DMS53 treated with DMSO at 0.1 percent for 48 hours (cell line): ENCODE measurements at regions not wholly inside any gene's neighbourhood (a gene's known extent, or its start where the extent isn't known, plus 50 kb on each side); places are given as distances from the start of the nearest gene placed in this dataset.
A peak's percentile ranks its signal among the peaks of the same experiment; 100 is the strongest.

Experiments
- DNase-seq: peaks from one replicate; lab custom pipeline; 2025; ENCODE audit not compliant: unreplicated experiment; lab: John Stamatoyannopoulos, UW

DNA sequence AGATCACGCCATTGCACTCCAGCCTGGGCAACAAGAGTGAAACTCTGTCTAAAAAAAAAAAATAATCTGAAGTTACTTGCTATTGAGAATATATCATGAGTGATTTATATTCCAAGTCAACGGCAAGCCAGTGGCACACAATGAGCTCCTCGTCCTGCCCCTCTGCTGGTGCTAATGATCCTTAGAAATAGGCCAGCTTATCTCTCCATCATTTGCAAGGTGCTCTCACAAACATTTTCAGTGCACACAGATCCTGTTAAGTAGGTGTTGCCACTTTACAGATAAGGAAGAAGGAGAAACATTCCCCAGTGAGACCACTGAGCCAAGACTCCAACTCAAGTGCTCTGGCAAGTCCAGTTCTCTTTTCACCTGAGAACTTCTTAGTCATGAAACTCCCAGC is 91.3 kb upstream of the GPR45 start:
- DNase-seq = no peak

DNA sequence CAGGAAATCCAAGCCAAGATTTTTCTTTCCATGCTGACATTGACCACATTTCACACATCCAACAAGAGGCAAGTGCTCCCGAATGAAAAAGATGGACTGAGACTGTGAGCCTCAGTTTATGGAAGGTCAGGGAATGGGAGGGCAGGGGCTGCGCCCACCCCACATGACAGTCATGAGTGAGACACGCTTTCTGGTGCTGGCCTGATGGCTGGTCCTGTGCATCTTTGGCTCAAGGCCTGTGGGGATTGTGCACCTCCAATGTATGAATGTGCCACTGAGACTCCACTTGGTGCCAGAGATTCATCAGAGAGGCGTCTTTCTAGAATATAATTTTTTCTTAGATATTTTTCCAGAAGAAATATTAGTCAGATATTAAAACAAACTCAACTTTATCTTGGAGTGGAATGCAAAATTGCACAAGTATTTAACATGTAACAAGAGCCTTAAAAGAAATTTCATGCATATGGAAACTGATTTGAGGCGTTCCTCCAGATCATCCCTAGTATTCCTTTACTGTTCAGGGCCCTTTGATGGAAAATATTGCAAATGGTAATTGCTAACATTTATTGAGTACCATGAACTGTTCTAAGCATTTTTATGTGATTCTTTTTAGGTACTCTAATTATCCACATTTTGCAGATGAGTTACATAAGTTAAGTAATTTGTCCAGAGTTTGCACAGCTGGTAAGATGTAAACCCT is 87.3 kb upstream of the GPR45 start:
- DNase-seq = no peak

- no peak for DNase-seq
Measured at GRCh38 chr2:105156166-105156565, 85.4 kb upstream of the GPR45 start.

- DNase-seq = no peak
Measured at GRCh38 chr2:105158002-105158401, 83.5 kb upstream of the GPR45 start.

- no peak for DNase-seq
Measured at GRCh38 chr2:105166688-105167087, 74.9 kb upstream of the GPR45 start.

GRCh38 chr2:105168543-105168942 is 73.0 kb upstream of the GPR45 start:
- no peak for DNase-seq

- DNase-seq = no peak
Measured at GRCh38 chr2:105175231-105175630, 66.3 kb upstream of the GPR45 start.

DNA sequence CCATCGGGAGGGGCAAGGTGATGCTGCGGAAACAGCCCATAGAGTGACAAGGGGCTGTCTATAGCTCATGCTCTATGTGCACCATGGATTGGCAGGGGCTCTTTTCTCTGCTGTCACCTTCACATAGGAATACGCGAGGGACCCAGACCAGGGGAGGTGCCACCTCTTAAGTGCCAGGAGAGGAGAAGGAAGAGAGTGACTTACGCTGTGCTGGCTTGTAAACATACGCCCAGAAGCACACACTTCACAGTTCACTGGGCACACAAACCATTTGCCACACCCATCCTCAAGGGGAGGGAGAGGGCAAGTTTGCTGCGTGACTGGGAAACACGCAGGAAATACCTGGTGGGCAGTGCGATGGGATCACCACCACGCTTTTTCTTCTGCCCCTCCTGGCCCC is 65.1 kb upstream of the GPR45 start:
- no peak for DNase-seq

DNA sequence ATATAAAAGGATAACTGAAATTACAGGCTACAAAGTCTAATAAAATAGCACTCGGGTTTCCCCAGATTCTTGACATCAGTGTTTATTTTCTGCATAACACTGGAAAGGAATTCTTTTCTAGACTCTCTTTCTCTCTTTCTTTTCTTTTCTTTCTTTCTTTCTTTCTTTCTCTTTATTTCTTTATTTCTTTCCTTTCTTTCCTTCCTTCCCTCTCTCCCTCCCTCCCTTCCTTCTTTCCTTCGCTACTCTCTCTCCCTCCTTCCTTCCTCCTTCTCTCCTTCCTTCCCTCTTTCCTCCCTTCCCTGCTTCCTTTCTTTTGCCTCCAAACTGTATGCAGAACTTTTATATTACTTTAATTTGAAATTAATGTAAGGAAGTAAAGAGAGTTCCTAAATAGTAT is 64.5 kb upstream of the GPR45 start:
- no peak for DNase-seq

- no peak for DNase-seq
Measured at GRCh38 chr2:105177536-105178254, 63.8 kb upstream of the GPR45 start.

DNA sequence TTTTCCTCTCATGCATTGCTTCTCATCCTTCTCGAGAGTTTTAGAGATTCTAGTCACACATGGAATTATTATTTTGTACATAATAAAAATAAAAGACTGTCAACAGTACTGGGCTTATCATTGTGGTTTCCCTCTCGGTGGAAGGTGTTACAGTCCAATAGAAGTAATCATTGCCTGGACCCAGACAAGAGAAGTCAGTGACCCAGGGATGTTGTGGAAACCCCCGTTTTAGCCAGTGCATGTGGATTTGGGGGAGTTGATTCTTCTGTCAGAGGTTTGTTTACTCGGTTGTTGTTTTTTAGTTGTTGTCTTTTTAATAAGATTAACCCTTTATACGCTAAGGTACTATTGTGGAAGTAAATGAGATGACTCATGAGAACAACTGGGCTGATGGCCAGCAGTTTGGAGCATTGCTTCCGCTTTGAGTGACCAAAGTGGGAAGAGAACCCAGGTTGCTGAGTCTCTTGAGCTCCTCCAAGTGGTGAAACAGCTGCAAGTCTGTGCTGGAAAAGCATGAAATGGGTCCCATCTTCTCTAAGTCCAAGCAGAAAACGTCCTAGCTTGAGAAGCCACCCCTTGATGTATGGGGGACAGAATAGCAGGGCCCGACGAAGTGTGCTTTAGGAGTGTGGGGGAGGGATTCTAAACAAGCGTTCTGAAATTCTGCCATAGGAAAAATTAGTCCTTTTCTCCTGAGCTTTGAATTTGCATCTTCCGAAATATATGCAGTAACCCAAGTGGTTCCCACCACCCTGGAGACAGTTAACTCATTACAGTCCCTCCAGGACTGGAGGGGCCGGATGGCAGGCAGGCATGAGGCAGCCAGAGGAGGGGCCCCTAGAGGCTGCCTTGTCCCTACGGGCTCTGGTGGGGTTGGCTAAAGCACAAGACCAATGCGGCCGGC is 61.8 kb upstream of the GPR45 start:
- peak; percentile 66 for DNase-seq

- no peak for DNase-seq
Measured at GRCh38 chr2:105180491-105180972, 61.0 kb upstream of the GPR45 start.

GRCh38 chr2:105181282-105181681 is 60.3 kb upstream of the GPR45 start:
- DNase-seq = no peak

DNA sequence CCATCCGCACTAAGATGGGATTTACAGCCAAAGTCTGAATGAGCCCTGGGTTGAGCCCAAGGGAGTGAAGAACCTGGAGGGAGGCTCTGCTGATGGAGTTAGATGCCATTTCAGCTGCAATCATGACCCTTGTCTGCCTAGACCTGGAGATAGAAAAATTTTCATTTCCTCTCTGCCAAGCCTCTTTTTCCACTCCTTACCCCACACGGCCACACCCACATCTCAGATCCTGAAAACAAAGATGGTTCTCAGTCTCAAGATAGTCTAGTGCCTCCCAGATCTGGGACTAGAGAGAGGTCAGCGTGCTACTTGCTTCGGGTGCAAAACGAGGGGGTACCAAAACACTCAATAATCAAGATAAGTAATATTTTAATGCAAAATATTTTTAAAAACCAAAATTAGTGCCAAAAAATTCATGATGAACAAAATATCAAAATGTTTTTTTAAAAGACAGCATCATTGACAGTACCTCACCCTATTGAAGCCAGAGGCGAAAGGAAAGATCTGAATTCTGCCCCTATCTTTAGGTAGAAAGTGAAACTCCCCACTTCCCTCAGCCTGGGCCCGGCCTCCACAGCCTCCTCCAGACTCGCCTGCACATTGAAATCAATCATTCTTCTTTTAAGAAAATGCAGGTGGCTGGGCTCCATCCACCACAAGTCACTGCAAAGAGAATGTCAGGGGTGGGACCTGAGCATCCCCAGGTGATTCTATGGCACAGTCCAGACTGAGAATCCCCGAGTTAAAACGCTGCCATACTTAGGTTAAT is 57.8 kb upstream of the GPR45 start:
- DNase-seq = no peak

DNA sequence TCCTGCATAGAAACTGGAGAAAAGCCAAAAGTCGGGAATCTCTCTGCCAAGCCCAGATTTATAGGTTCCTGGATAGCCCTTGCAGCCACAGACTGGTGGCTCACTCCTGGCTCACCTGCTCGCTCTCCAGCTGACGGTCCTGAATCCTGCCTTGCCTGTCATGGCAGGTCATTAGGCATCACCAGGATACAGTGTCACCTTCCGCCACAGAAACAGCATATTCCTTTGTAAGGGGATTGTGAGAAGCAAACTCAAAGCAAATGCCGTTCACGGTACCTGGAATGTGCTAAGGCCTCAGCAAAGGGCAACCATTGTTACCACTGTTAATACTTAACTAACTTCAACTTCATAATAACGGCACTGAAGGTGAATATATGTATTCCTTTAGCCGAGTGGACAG is 57.1 kb upstream of the GPR45 start:
- peak; percentile 36 for DNase-seq

GRCh38 chr2:105186967-105187498 is 54.5 kb upstream of the GPR45 start:
- DNase-seq = no peak

GRCh38 chr2:105187531-105187930 is 54.0 kb upstream of the GPR45 start:
- no peak for DNase-seq

DNA sequence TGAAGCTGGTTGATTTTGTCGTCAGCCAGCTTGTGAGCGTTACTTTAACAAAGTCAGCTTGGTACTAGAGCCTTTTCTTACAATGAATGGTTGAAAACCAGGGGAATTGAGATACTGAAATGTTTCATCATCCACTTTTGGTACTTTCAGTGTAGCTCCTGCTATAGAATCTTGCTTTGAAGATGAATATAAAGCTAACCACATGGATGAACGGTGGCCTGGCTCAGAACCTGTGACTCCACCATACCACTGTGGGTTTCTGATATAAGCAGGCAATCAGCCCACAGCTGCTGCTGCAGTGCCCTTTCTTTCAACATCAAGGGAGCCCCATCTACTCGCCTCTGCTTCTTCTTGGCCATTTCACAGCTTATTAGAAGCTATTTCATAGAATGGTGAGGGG is 53.2 kb upstream of the GPR45 start:
- DNase-seq = no peak
